ENCODE measurements at regions not wholly inside any gene's neighbourhood (a gene's known extent, or its start where the extent isn't known, plus 50 kb on each side); places are given as distances from the start of the nearest gene placed in this dataset.

DNA sequence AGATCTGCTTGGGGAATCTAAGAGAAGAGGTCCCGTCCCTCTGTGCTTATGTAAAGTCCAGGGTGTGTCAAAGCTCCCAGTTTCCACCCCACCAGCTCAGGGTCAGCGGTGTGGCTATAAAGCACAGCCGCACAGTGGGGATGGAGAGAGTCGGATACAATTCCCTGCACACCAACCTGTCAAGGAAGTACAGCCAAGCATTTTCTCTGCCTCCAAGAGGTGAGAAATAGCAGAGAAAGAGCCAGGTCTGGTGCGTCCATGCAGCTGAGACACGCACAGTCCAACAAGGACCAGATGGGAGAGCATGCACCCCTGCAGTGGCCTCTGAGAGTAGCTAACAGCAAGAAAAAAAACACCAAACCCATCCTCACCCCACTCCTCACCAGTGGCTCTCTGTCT lies 61.3 kb upstream of the WAC start:
- Mint-ChIP-seq H3K36me3 (peaks cover 0 to 1% of the 10 kb centered on the region in 2 donors), H3K9me3 (peaks cover under 1 to 9% (median 3%) of the 10 kb centered on the region in 7 donors), H3K4me3 (no peak overlapping the region), H3K4me1 (peaks cover 16% of the 10 kb centered on the region), H3K27me3 (ENCODE audit: low read depth in 3 of 3) (no peaks in the 10 kb centered on the region), H3K27ac (peak overlapping the region in 1 of 7 donors; percentile 68)
- Histone ChIP-seq H4K20me1 (ENCODE audit: insufficient read depth, low read length) (no peaks in the 10 kb centered on the region), H3K36me3 (replicated peaks in 1 of 2; ENCODE audit: control insufficient read depth in 1 of 2, insufficient read depth in 2 of 2, low read length in 2 of 2) (no peaks in the 10 kb centered on the region), H3K79me2 (ENCODE audit: insufficient read depth, low read length) (no peaks in the 10 kb centered on the region), H3K9me3 (replicated peaks in 1 of 2; ENCODE audit: control insufficient read depth in 1 of 2, insufficient read depth in 1 of 2, low read length in 2 of 2) (no peaks in the 10 kb centered on the region), H2AFZ (ENCODE audit: insufficient read depth, low read depth, low read length, poor library complexity, severe bottlenecking) (no peak overlapping the region), H3K27ac (ENCODE audit: low read depth in 1 of 2, low read length in 2 of 2) (no peak overlapping the region), H3K4me3 (replicated peaks in 1 of 3; ENCODE audit: low read depth in 2 of 3, low read length in 3 of 3) (no peak overlapping the region), H3K9ac (ENCODE audit: insufficient read depth, low read length, poor library complexity, severe bottlenecking) (no peak overlapping the region), H3K4me2 (replicated peaks; ENCODE audit: extremely low read depth, low read length, poor library complexity, severe bottlenecking) (no peak overlapping the region), H3K27me3 (ENCODE audit: control insufficient read depth in 2 of 2, insufficient read depth in 2 of 2, low read length in 2 of 2) (no peaks in the 10 kb centered on the region), H3K4me1 (ENCODE audit: control insufficient read depth in 1 of 2, insufficient read depth in 2 of 2, low read length in 2 of 2) (peaks cover 11 to 12% of the 10 kb centered on the region in 2 donors)
- intact Hi-C loops (cut with micrococcal nuclease), result no loop called here
- TF ChIP-seq, protein P1, sequence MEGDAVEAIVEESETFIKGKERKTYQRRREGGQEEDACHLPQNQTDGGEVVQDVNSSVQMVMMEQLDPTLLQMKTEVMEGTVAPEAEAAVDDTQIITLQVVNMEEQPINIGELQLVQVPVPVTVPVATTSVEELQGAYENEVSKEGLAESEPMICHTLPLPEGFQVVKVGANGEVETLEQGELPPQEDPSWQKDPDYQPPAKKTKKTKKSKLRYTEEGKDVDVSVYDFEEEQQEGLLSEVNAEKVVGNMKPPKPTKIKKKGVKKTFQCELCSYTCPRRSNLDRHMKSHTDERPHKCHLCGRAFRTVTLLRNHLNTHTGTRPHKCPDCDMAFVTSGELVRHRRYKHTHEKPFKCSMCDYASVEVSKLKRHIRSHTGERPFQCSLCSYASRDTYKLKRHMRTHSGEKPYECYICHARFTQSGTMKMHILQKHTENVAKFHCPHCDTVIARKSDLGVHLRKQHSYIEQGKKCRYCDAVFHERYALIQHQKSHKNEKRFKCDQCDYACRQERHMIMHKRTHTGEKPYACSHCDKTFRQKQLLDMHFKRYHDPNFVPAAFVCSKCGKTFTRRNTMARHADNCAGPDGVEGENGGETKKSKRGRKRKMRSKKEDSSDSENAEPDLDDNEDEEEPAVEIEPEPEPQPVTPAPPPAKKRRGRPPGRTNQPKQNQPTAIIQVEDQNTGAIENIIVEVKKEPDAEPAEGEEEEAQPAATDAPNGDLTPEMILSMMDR (IDR thresholded peaks at IDR 0.05), result no peak
- 100% methylated on average over 2 of the region's 6 CpGs for WGBS (ENCODE audit: insufficient coverage)
- DNase-seq, result no peak

GRCh38 chr10:28478646-28479045 lies 54.3 kb upstream of the WAC start:
- peak in 2 of 3 donors; percentile 36 to 37 for DNase-seq
- no peak overlapping the region for H3K9ac ChIP-seq (ENCODE audit: insufficient read depth, low read length, poor library complexity, severe bottlenecking)
- intact Hi-C loops (cut with micrococcal nuclease), result no loop called here
- Mint-ChIP-seq H3K27me3 (ENCODE audit: low read depth in 3 of 3) (no peaks in the 10 kb centered on the region), H3K4me1 (peaks cover 44% of the 10 kb centered on the region), H3K27ac (peak overlapping the region in 6 of 7 donors; percentile 75 to 91 (median 86)), H3K4me3 (peak overlapping the region in 1 of 2 donors; percentile 26), H3K36me3 (no peaks in the 10 kb centered on the region), H3K9me3 (peaks cover 0 to 3% (median 0%) of the 10 kb centered on the region in 7 donors)
- no peaks in the 10 kb centered on the region for H3K9me3 ChIP-seq (replicated peaks in 1 of 2; ENCODE audit: control insufficient read depth in 1 of 2, insufficient read depth in 1 of 2, low read length in 2 of 2)
- no peaks in the 10 kb centered on the region for H4K20me1 ChIP-seq (ENCODE audit: insufficient read depth, low read length)
- H3K4me2 ChIP-seq (replicated peaks; ENCODE audit: extremely low read depth, low read length, poor library complexity, severe bottlenecking), result peak overlapping the region; percentile 38
- WGBS (ENCODE audit: insufficient coverage), result no CpG with 5 or more reads among the region's 1 CpG
- no peak overlapping the region for H2AFZ ChIP-seq (ENCODE audit: insufficient read depth, low read depth, low read length, poor library complexity, severe bottlenecking)
- H3K27me3 ChIP-seq (ENCODE audit: control insufficient read depth in 2 of 2, insufficient read depth in 2 of 2, low read length in 2 of 2), result no peaks in the 10 kb centered on the region
- H3K4me1 ChIP-seq (ENCODE audit: control insufficient read depth in 1 of 2, insufficient read depth in 2 of 2, low read length in 2 of 2), result peaks cover 47 to 48% of the 10 kb centered on the region in 2 donors
- no peaks in the 10 kb centered on the region for H3K36me3 ChIP-seq (replicated peaks in 1 of 2; ENCODE audit: control insufficient read depth in 1 of 2, insufficient read depth in 2 of 2, low read length in 2 of 2)
- TF ChIP-seq, protein P1 (IDR thresholded peaks at IDR 0.05), result no peak
- peak overlapping the region; percentile 64 to 65 for H3K27ac ChIP-seq (ENCODE audit: low read depth in 1 of 2, low read length in 2 of 2)
- peak overlapping the region in 1 of 3 experiments; percentile 11 for H3K4me3 ChIP-seq (replicated peaks in 1 of 3; ENCODE audit: low read depth in 2 of 3, low read length in 3 of 3)
- H3K79me2 ChIP-seq (ENCODE audit: insufficient read depth, low read length), result no peaks in the 10 kb centered on the region

All from CD14-positive monocyte (primary cell).